ENCODE measurements at regions not wholly inside any gene's neighbourhood (a gene's known extent, or its start where the extent isn't known, plus 50 kb on each side); places are given as distances from the start of the nearest gene placed in this dataset.
"Not testable (repeated sequence)": the region's sequence is repeated elsewhere in the genome, so short reads cannot be mapped to it uniquely, and the experiment has no call there.

DNA sequence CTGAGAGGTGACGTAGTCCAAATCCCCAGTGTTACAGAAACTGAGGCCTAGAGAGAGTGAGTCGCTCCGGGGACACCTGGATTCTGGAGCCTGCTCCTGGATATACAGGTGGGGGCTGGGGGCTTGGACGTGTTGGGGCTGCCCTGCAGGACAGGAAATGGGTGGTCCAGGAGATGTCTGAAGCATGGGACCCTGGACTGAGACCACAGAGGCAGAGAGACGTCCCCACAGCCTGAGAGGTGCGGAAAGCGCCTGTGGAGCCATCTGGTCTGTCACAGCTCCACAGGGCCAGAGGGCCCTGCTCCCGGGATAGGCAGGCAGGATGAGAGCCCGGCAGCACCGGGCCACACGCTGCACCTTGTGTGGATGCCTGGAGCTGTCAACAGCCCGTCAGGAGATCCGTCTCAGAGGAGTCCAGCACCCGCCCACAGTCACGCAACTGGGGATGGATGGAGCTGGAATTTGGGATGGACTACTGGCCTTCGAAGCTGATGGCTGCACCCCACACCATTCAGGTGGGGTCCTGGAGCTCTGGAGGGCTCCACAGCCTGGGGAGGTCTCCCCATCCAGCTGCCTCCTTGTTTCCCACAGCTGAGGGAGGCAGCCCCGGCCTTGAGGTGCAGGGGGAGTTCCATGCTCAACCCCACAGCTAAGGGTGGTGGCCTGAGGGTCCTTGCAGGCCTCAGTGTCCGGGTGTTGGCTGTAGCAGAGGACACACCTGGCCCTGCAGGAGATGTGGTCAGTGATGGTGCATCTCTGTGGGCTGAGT, 303.0 kb downstream of the NDUFA10 start:
- no peaks in the 10 kb centered on the region for H3K27me3 ChIP-seq (ENCODE audit: control insufficient read depth, insufficient read depth, low read length, poor library complexity, severe bottlenecking)
- H3K4me3 ChIP-seq (ENCODE audit: insufficient read depth, low read depth, low read length), result no peak overlapping the region
- 92 to 95% methylated on average over 18 of the region's 18 CpGs for WGBS, 2 experiments

GRCh38 chr2:239721531-239721930, 303.6 kb downstream of the NDUFA10 start:
- no peaks in the 10 kb centered on the region for H3K27me3 ChIP-seq (ENCODE audit: control insufficient read depth, insufficient read depth, low read length, poor library complexity, severe bottlenecking)
- WGBS, 2 experiments, result 91 to 93% methylated on average over 10 of the region's 11 CpGs
- H3K9me3 ChIP-seq (ENCODE audit: control insufficient read depth, low read length), result no peaks in the 10 kb centered on the region
- H3K4me1 ChIP-seq (ENCODE audit: control insufficient read depth, insufficient read depth, low read length), result no peaks in the 10 kb centered on the region
- H3K27ac ChIP-seq (ENCODE audit: insufficient read depth, low read depth, low read length, poor library complexity, severe bottlenecking), result no peak overlapping the region
- no peak overlapping the region for H3K4me3 ChIP-seq (ENCODE audit: insufficient read depth, low read depth, low read length)
- no peaks in the 10 kb centered on the region for H3K36me3 ChIP-seq (ENCODE audit: control insufficient read depth, insufficient read depth, low read length)

More for the DNA sequence above, 303.0 kb downstream of the NDUFA10 start:
- no peaks in the 10 kb centered on the region for H3K4me1 ChIP-seq (ENCODE audit: control insufficient read depth, insufficient read depth, low read length)
- H3K27ac ChIP-seq (ENCODE audit: insufficient read depth, low read depth, low read length, poor library complexity, severe bottlenecking), result no peak overlapping the region
- H3K9me3 ChIP-seq (ENCODE audit: control insufficient read depth, low read length), result no peaks in the 10 kb centered on the region
- no peaks in the 10 kb centered on the region for H3K36me3 ChIP-seq (ENCODE audit: control insufficient read depth, insufficient read depth, low read length)

DNA sequence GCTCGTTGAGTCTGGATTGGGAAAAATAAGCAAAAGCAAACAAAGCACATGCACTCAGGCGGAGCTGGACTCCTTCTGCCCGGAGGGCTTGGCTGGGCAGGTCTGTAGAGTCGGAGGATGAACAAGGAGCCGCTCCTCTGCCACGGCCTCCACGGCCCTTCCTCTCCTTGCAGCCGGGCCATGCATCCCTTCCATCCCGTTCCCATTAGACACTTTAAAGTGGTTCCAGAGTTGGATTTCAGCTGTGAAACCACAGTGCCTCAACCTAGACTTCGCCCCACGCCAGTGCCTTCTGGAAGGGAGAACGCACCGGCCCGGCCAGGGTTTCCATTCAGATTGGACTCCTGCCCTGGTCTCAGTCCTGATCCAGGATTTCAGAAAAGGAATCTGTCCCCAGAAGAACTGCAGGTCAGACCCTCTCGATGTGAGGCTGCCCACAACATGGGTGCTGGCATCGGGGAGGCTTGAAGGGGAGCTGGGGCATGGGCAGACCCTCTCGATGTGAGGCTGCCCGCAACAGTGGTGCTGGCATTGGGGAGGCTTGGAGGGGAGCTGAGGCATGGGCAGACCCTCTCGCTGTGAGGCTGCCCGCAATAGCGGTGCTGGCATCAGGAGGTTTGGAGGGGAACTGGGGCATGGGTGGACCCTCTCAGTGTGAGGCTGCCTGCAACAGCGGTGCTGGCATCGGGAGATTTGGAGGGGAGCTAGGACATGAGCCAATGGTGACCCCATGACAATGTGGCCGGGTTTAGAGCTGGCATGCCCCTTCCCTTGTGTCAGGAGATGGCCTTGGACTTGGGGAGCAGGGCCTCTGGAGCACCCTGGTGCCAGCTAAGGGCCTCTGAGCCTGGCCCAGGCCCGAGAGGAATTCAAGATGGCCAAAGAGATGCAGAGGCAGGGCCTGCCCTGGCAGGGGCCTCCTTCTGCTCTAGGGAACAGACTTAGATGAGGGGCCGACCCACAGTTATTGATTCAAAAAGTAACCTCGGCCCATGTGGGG, 304.5 kb downstream of the NDUFA10 start:
- H3K4me3 ChIP-seq (ENCODE audit: insufficient read depth, low read depth, low read length), result no peak overlapping the region
- H3K36me3 ChIP-seq (ENCODE audit: control insufficient read depth, insufficient read depth, low read length), result no peaks in the 10 kb centered on the region
- H3K4me1 ChIP-seq (ENCODE audit: control insufficient read depth, insufficient read depth, low read length), result no peaks in the 10 kb centered on the region
- 91 to 93% methylated on average over 27 of the region's 27 CpGs for WGBS, 2 experiments
- no peaks in the 10 kb centered on the region for H3K9me3 ChIP-seq (ENCODE audit: control insufficient read depth, low read length)
- H3K27ac ChIP-seq (ENCODE audit: insufficient read depth, low read depth, low read length, poor library complexity, severe bottlenecking), result no peak overlapping the region
- no peaks in the 10 kb centered on the region for H3K27me3 ChIP-seq (ENCODE audit: control insufficient read depth, insufficient read depth, low read length, poor library complexity, severe bottlenecking)

GRCh38 chr2:239719791-239720360, 305.3 kb downstream of the NDUFA10 start:
- Histone ChIP-seq H3K27ac (ENCODE audit: insufficient read depth, low read depth, low read length, poor library complexity, severe bottlenecking) (no peak overlapping the region), H3K9me3 (ENCODE audit: control insufficient read depth, low read length) (no peaks in the 10 kb centered on the region), H3K4me3 (ENCODE audit: insufficient read depth, low read depth, low read length) (no peak overlapping the region), H3K4me1 (ENCODE audit: control insufficient read depth, insufficient read depth, low read length) (no peaks in the 10 kb centered on the region), H3K27me3 (ENCODE audit: control insufficient read depth, insufficient read depth, low read length, poor library complexity, severe bottlenecking) (no peaks in the 10 kb centered on the region), H3K36me3 (ENCODE audit: control insufficient read depth, insufficient read depth, low read length) (no peaks in the 10 kb centered on the region)
- 88 to 89% methylated on average over 9 of the region's 9 CpGs for WGBS, 2 experiments

GRCh38 chr2:239718991-239719390, 306.2 kb downstream of the NDUFA10 start:
- not testable (repeated sequence) for H3K36me3 ChIP-seq (ENCODE audit: control insufficient read depth, insufficient read depth, low read length); H3K4me1 ChIP-seq (ENCODE audit: control insufficient read depth, insufficient read depth, low read length); H3K27ac ChIP-seq (ENCODE audit: insufficient read depth, low read depth, low read length, poor library complexity, severe bottlenecking); H3K27me3 ChIP-seq (ENCODE audit: control insufficient read depth, insufficient read depth, low read length, poor library complexity, severe bottlenecking); H3K9me3 ChIP-seq (ENCODE audit: control insufficient read depth, low read length); H3K4me3 ChIP-seq (ENCODE audit: insufficient read depth, low read depth, low read length)
- WGBS, 2 experiments, result 81 to 85% methylated on average over 6 of the region's 6 CpGs

- 94 to 95% methylated on average over 22 of the region's 22 CpGs for WGBS, 2 experiments
- Histone ChIP-seq H3K4me1 (ENCODE audit: control insufficient read depth, insufficient read depth, low read length) (no peaks in the 10 kb centered on the region), H3K36me3 (ENCODE audit: control insufficient read depth, insufficient read depth, low read length) (no peaks in the 10 kb centered on the region), H3K9me3 (ENCODE audit: control insufficient read depth, low read length) (no peaks in the 10 kb centered on the region), H3K27me3 (ENCODE audit: control insufficient read depth, insufficient read depth, low read length, poor library complexity, severe bottlenecking) (no peaks in the 10 kb centered on the region), H3K4me3 (ENCODE audit: insufficient read depth, low read depth, low read length) (no peak overlapping the region), H3K27ac (ENCODE audit: insufficient read depth, low read depth, low read length, poor library complexity, severe bottlenecking) (no peak overlapping the region)
Observed at GRCh38 chr2:239717706-239718105, 307.4 kb downstream of the NDUFA10 start.

GRCh38 chr2:239717319-239717675, 307.8 kb downstream of the NDUFA10 start:
- Histone ChIP-seq H3K27me3 (ENCODE audit: control insufficient read depth, insufficient read depth, low read length, poor library complexity, severe bottlenecking) (no peaks in the 10 kb centered on the region), H3K27ac (ENCODE audit: insufficient read depth, low read depth, low read length, poor library complexity, severe bottlenecking) (no peak overlapping the region), H3K9me3 (ENCODE audit: control insufficient read depth, low read length) (no peaks in the 10 kb centered on the region), H3K36me3 (ENCODE audit: control insufficient read depth, insufficient read depth, low read length) (no peaks in the 10 kb centered on the region), H3K4me1 (ENCODE audit: control insufficient read depth, insufficient read depth, low read length) (no peaks in the 10 kb centered on the region), H3K4me3 (ENCODE audit: insufficient read depth, low read depth, low read length) (no peak overlapping the region)
- WGBS, 2 experiments, result 86 to 98% methylated on average over 3 of the region's 3 CpGs

GRCh38 chr2:239716536-239717318, 308.4 kb downstream of the NDUFA10 start:
- H3K9me3 ChIP-seq (ENCODE audit: control insufficient read depth, low read length), result no peaks in the 10 kb centered on the region
- WGBS, 2 experiments, result 90 to 91% methylated on average over 16 of the region's 16 CpGs
- H3K27ac ChIP-seq (ENCODE audit: insufficient read depth, low read depth, low read length, poor library complexity, severe bottlenecking), result no peak overlapping the region
- H3K27me3 ChIP-seq (ENCODE audit: control insufficient read depth, insufficient read depth, low read length, poor library complexity, severe bottlenecking), result no peaks in the 10 kb centered on the region
- no peaks in the 10 kb centered on the region for H3K36me3 ChIP-seq (ENCODE audit: control insufficient read depth, insufficient read depth, low read length)
- H3K4me1 ChIP-seq (ENCODE audit: control insufficient read depth, insufficient read depth, low read length), result no peaks in the 10 kb centered on the region
- H3K4me3 ChIP-seq (ENCODE audit: insufficient read depth, low read depth, low read length), result no peak overlapping the region

- Histone ChIP-seq H3K9me3 (ENCODE audit: control insufficient read depth, low read length) (no peaks in the 10 kb centered on the region), H3K36me3 (ENCODE audit: control insufficient read depth, insufficient read depth, low read length) (no peaks in the 10 kb centered on the region), H3K27me3 (ENCODE audit: control insufficient read depth, insufficient read depth, low read length, poor library complexity, severe bottlenecking) (no peaks in the 10 kb centered on the region), H3K4me3 (ENCODE audit: insufficient read depth, low read depth, low read length) (no peak overlapping the region), H3K4me1 (ENCODE audit: control insufficient read depth, insufficient read depth, low read length) (no peaks in the 10 kb centered on the region), H3K27ac (ENCODE audit: insufficient read depth, low read depth, low read length, poor library complexity, severe bottlenecking) (no peak overlapping the region)
- WGBS, 2 experiments, result 90 to 93% methylated on average over 6 of the region's 6 CpGs
Observed at GRCh38 chr2:239716009-239716408, 309.1 kb downstream of the NDUFA10 start.
